Left ventricle myocardium inferior (tissue), 1 donor: ENCODE measurements at regions not wholly inside any gene's neighbourhood (a gene's known extent, or its start where the extent isn't known, plus 50 kb on each side); places are given as distances from the start of the nearest gene placed in this dataset.

ENCODE experiments used
- DNase-seq: peaks from one replicate; pipeline ENCODE4 v3.0.0-alpha.2; 2020
- H3K27ac ChIP-seq: fragments of 200-600 bp; replicated peaks from 2 replicates; pipeline ENCODE4 v1.8.0; 2021
- H3K27me3 ChIP-seq: fragments of 200-600 bp; 2 replicates; pipeline ENCODE4 v1.8.0; 2021; ENCODE audit warnings: low read depth
- H3K36me3 ChIP-seq: fragments of 200-600 bp; 2 replicates; pipeline ENCODE4 v1.8.0; 2021
- H3K4me1 ChIP-seq: fragments of 200-600 bp; 2 replicates; pipeline ENCODE4 v1.8.0; 2021
- H3K4me3 ChIP-seq: fragments of 200-600 bp; 2 replicates; pipeline ENCODE4 v1.8.0; 2021; ENCODE audit warnings: mild to moderate bottlenecking, moderate library complexity
- H3K9me3 ChIP-seq: fragments of 200-600 bp; replicated peaks from 2 replicates; pipeline ENCODE4 v1.8.0; 2021
- intact Hi-C: fragments of 100-400 bp; cut with micrococcal nuclease; formaldehyde crosslinking; loops from one replicate; pipeline ENCODE4 v1.11.0; 2022
- TF ChIP-seq, protein P1 (sequence below): fragments of 200-600 bp; IDR thresholded peaks from 2 replicates; pipeline ENCODE4 v1.8.0; 2021; ENCODE audit warnings: antibody characterized with exemption, mild to moderate bottlenecking, borderline replicate concordance
- donor health status: DM: no; HTN: yes; CAD: no; lungs with severe emphysema.

DNA sequence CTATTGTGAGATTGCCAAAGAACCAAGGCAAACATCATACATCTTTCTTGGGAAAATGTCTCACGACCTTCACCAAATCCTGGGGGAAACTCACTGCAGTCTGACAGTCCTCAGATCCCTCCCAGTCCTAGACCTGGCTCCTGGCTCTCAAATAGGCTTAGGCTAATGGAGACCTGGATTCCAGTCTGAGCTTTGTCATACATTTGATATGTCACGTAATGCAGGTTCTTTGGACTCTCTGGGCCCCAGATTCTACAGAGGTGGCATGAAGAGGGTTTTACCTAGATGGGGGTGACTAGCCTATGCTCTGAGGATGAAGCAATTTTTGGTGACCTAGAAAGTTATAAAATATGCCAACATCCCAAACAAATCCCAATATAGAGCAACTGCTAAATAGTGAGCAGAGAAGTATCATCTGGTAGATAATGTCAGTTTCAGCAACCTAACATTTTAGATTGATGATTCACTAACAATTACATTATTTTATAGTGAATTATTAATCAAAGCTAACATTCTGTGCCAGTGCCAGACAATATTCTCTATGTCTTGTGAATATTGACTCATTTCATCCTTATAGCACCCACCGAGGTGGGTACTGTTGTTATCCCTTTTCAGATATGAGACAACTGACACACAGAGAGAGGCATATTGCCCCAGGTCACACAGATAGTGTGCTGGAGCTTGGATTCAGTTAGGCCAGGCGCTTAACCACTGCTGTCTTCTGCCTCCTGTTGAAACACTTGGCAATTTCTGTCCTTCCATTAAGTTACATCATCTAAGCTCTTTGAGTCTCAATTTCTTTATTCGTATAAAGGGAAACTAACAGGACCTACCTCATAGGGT, 195.4 kb upstream of the MAMLD1 start:
- Histone ChIP-seq H3K4me3 (no peak overlapping the region), H3K27me3 (no peaks in the 10 kb centered on the region)
- TF ChIP-seq, protein P1, sequence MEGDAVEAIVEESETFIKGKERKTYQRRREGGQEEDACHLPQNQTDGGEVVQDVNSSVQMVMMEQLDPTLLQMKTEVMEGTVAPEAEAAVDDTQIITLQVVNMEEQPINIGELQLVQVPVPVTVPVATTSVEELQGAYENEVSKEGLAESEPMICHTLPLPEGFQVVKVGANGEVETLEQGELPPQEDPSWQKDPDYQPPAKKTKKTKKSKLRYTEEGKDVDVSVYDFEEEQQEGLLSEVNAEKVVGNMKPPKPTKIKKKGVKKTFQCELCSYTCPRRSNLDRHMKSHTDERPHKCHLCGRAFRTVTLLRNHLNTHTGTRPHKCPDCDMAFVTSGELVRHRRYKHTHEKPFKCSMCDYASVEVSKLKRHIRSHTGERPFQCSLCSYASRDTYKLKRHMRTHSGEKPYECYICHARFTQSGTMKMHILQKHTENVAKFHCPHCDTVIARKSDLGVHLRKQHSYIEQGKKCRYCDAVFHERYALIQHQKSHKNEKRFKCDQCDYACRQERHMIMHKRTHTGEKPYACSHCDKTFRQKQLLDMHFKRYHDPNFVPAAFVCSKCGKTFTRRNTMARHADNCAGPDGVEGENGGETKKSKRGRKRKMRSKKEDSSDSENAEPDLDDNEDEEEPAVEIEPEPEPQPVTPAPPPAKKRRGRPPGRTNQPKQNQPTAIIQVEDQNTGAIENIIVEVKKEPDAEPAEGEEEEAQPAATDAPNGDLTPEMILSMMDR, result no peak

GRCh38 chrX:150182161-150182560, 181.0 kb upstream of the MAMLD1 start:
- Histone ChIP-seq H3K27me3 (no peaks in the 10 kb centered on the region), H3K4me3 (no peak overlapping the region), H3K4me1 (no peaks in the 10 kb centered on the region), H3K27ac (no peak overlapping the region), H3K9me3 (no peaks in the 10 kb centered on the region), H3K36me3 (no peaks in the 10 kb centered on the region)
- intact Hi-C loops, result no loop called here
- TF ChIP-seq, protein P1, result no peak
- no peak for DNase-seq

More for the DNA sequence above, 195.4 kb upstream of the MAMLD1 start:
- no peak overlapping the region for H3K27ac ChIP-seq
- intact Hi-C loops, result no loop called here
- H3K4me1 ChIP-seq, result no peaks in the 10 kb centered on the region
- no peaks in the 10 kb centered on the region for H3K36me3 ChIP-seq
- no peaks in the 10 kb centered on the region for H3K9me3 ChIP-seq
- no peak for DNase-seq

DNA sequence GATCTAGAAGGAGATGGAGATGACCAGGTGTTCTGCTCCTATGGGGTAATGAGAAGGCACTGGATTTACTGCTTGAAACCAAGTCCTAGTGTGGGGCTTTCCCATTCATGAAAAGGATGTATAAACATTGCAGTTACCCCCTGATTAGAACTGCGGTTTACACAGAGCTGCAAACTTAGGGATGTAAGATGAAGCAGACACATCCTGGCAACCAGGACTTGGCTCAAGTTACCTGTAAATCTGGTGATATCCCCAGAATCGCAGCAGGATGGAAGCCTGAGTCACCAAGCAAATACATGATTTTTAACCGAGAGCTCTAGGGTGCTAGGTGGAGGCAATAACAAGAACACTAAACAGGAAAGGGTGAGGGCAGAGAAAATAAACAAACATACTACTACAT, 178.6 kb upstream of the MAMLD1 start:
- no peak for DNase-seq
- H3K36me3 ChIP-seq, result no peaks in the 10 kb centered on the region
- no peaks in the 10 kb centered on the region for H3K27me3 ChIP-seq
- no peak overlapping the region for H3K27ac ChIP-seq
- TF ChIP-seq, protein P1, result no peak
- no peaks in the 10 kb centered on the region for H3K4me1 ChIP-seq
- H3K9me3 ChIP-seq, result no peaks in the 10 kb centered on the region
- no peak overlapping the region for H3K4me3 ChIP-seq
- intact Hi-C loops, result no loop called here

GRCh38 chrX:150185766-150186165, 177.4 kb upstream of the MAMLD1 start:
- Histone ChIP-seq H3K36me3 (no peaks in the 10 kb centered on the region), H3K27me3 (no peaks in the 10 kb centered on the region), H3K4me1 (no peaks in the 10 kb centered on the region), H3K9me3 (no peaks in the 10 kb centered on the region), H3K27ac (no peak overlapping the region), H3K4me3 (no peak overlapping the region)
- TF ChIP-seq, protein P1, result no peak
- DNase-seq, result no peak
- intact Hi-C loops, result no loop called here

DNA sequence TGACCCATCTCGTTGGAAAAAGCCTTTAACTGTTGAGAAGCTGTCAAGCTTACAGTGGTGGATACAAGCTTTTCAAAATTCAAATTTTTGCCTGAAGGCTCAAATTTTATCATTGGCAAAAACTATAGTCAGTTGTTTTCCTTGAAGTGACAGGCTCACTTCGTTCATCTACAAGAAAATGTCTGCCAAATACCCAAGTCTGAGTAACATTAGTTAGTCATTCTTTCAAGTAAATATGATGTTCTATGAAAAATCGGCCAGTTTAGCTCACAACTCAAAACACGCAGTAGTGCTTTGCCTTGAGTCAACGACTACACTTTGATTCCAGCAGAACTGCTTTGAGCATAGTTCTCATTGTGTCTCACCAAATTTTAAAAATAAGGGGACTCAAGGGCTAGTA, 170.3 kb upstream of the MAMLD1 start:
- intact Hi-C loops, result no loop called here
- no peak for DNase-seq
- H3K4me3 ChIP-seq, result no peak overlapping the region
- H3K27me3 ChIP-seq, result no peaks in the 10 kb centered on the region
- TF ChIP-seq, protein P1, result no peak
- no peaks in the 10 kb centered on the region for H3K4me1 ChIP-seq
- no peaks in the 10 kb centered on the region for H3K9me3 ChIP-seq
- no peaks in the 10 kb centered on the region for H3K36me3 ChIP-seq
- no peak overlapping the region for H3K27ac ChIP-seq
